ENCODE measurements at regions not wholly inside any gene's neighbourhood (a gene's known extent, or its start where the extent isn't known, plus 50 kb on each side); places are given as distances from the start of the nearest gene placed in this dataset.

GRCh38 chr14:51547701-51548100, 104.0 kb upstream of the FRMD6 start:
- Mint-ChIP-seq H3K9me3 (no peaks in the 10 kb centered on the region), H3K4me3 (no peak overlapping the region), H3K36me3 (ENCODE audit: low read depth) (no peaks in the 10 kb centered on the region), H3K27me3 (peaks cover 17% of the 10 kb centered on the region), H3K27ac (no peak overlapping the region), H3K4me1 (no peaks in the 10 kb centered on the region)
- ChIA-PET POLR2A (no interaction called here), CTCF (no interaction called here)
- DNase-seq: no peak

DNA sequence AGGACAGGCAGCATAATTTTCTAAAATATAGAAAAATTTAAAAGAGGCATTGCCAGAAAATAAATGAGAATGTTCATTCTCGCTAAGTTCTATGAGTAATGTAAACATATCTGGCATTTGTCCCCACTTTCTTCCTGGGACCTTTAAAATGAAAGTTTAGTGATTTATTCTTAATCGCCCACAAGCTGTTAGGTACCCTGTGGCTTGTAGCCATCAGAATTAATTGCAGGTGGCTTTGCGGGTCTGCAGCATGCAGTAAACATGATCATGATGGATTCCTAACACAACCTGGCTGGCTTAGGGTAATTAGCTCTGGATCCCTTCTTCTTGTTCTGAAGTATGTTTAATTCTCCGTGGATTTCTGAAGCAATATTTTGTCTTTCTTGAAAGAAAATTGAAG, 103.5 kb upstream of the FRMD6 start:
- Mint-ChIP-seq H3K27ac (no peak overlapping the region), H3K4me1 (no peaks in the 10 kb centered on the region), H3K4me3 (no peak overlapping the region), H3K9me3 (no peaks in the 10 kb centered on the region), H3K36me3 (ENCODE audit: low read depth) (no peaks in the 10 kb centered on the region), H3K27me3 (peaks cover 19% of the 10 kb centered on the region)
- POLR2A ChIA-PET: no interaction called here
- DNase-seq: no peak
- CTCF ChIA-PET: no interaction called here

DNA sequence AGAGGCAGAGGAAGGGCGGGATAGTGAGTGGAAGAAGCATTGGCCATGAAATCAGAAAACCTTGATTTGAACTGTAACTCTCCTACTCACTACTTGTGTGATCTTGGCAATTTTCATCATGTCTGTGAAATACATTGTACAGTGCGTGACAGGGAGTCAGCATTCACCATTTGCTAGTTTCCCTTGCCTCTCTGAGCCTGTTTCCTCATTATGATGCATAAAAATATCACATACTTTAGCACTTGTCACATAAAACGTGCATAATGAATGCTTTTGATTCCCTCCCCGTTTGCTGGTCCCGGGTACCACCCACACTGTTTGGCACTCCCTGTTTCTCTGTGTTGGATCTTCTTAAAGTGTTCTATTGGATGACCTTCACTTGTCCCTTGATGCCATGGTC, 101.1 kb upstream of the FRMD6 start:
- Mint-ChIP-seq H3K4me3 (no peak overlapping the region), H3K27ac (no peak overlapping the region), H3K36me3 (ENCODE audit: low read depth) (no peaks in the 10 kb centered on the region), H3K4me1 (no peaks in the 10 kb centered on the region), H3K9me3 (no peaks in the 10 kb centered on the region), H3K27me3 (peaks cover 9% of the 10 kb centered on the region)
- CTCF ChIA-PET: interaction anchor here (0.6 kb wide), 1 partner anchor 1667 kb away, joined by 3 read pairs; no protein-coding TSS in a partner anchor
- POLR2A ChIA-PET: no interaction called here
- no peak for DNase-seq

DNA sequence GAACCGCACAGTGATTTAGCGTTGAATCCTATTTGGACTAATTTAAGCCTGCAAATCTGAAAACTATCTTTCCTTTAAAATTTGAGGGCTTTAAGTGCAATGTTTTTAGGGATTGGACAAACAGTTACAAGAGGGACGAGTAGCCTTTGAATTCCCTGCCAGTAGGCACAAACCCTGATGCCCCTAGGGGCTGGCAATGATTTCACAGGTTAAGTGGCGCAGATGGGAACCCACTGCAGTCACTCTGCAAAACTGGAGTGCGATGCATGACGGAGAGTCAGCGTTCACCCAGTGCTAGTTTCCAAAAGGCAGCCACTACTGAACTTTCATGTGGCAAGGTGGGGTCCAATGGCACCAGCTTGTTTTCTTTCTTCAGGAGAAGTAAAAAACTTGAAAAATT, 99.4 kb upstream of the FRMD6 start:
- CTCF ChIA-PET: no interaction called here
- POLR2A ChIA-PET: no interaction called here
- Mint-ChIP-seq H3K27ac (no peak overlapping the region), H3K36me3 (ENCODE audit: low read depth) (no peaks in the 10 kb centered on the region), H3K4me1 (no peaks in the 10 kb centered on the region), H3K4me3 (no peak overlapping the region), H3K9me3 (no peaks in the 10 kb centered on the region), H3K27me3 (peaks cover 10% of the 10 kb centered on the region)
- no peak for DNase-seq

DNA sequence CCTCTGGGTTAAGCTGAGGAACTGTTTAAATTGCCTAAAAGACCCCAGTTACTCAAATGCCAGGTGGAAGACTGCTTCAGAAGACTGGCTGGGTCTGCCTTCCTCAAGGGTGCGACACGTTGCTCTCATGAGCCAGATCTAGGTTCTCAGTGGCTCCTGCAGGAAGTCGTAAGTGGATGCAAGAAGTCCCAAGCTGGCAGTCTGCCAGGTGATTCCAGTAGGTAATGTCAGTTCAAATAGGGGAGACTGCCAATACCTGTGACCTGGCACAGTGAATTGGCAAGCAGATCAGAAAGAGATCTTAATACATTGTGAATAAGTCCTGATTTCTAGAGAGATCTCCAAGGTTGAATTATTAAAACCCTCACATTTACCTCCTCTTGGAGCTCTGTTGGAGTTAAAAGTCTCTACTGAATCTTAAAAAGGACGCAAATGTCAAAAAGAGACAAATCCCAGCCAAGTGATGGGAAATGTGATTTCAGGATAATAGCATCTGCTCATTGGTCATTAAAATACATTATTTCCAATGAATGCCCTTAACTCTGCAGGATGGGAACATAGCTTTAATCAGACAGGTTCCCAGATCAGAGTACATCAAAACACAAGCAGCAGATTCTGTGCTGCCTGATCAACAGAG, 98.8 kb upstream of the FRMD6 start:
- no peak for DNase-seq
- ChIA-PET POLR2A (no interaction called here), CTCF (interaction anchor here (0.7 kb wide), 1 partner anchor 53 kb away, joined by 3 read pairs; no protein-coding TSS in a partner anchor)
- peaks cover 8% of the 10 kb centered on the region for H3K27me3 Mint-ChIP-seq
- H3K4me3 Mint-ChIP-seq: no peak overlapping the region
- H3K36me3 Mint-ChIP-seq (ENCODE audit: low read depth): no peaks in the 10 kb centered on the region
- H3K27ac Mint-ChIP-seq: no peak overlapping the region
- H3K9me3 Mint-ChIP-seq: no peaks in the 10 kb centered on the region
- H3K4me1 Mint-ChIP-seq: no peaks in the 10 kb centered on the region

GRCh38 chr14:51554339-51554920, 97.3 kb upstream of the FRMD6 start:
- CTCF ChIA-PET: no interaction called here
- Mint-ChIP-seq H3K27me3 (peaks cover 8% of the 10 kb centered on the region), H3K36me3 (ENCODE audit: low read depth) (no peaks in the 10 kb centered on the region), H3K4me3 (no peak overlapping the region), H3K27ac (no peak overlapping the region), H3K9me3 (no peaks in the 10 kb centered on the region), H3K4me1 (no peaks in the 10 kb centered on the region)
- DNase-seq: no peak
- POLR2A ChIA-PET: no interaction called here

GRCh38 chr14:51554953-51555352, 96.8 kb upstream of the FRMD6 start:
- no peak overlapping the region for H3K27ac Mint-ChIP-seq
- no peaks in the 10 kb centered on the region for H3K9me3 Mint-ChIP-seq
- DNase-seq: no peak
- H3K4me1 Mint-ChIP-seq: no peaks in the 10 kb centered on the region
- H3K27me3 Mint-ChIP-seq: peaks cover 8% of the 10 kb centered on the region
- POLR2A ChIA-PET: no interaction called here
- H3K4me3 Mint-ChIP-seq: no peak overlapping the region
- CTCF ChIA-PET: no interaction called here
- H3K36me3 Mint-ChIP-seq (ENCODE audit: low read depth): no peaks in the 10 kb centered on the region

DNA sequence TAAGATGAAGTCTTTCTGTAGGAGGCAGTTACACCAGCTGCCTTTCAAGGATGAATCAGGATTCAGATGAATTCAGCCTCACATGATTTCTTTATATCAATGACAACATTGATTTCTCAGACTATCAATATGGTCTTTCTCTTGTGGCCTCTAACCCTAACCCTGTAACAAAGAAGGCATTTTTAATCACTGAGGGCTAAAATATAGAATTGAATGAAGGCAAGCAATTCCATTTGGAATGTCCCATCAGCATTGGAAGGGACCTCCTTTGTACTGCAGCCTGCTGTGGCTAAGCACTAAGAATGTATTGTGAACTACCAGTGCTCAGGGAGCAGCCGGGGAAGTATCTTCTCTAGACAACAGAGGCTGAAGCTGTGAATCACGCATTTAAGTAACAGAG, 90.6 kb upstream of the FRMD6 start:
- Mint-ChIP-seq H3K27ac (no peak overlapping the region), H3K27me3 (peaks cover 6% of the 10 kb centered on the region), H3K4me3 (no peak overlapping the region), H3K9me3 (no peaks in the 10 kb centered on the region), H3K4me1 (peaks cover 5% of the 10 kb centered on the region), H3K36me3 (ENCODE audit: low read depth) (no peaks in the 10 kb centered on the region)
- ChIA-PET CTCF (no interaction called here), POLR2A (no interaction called here)
- no peak for DNase-seq

DNA sequence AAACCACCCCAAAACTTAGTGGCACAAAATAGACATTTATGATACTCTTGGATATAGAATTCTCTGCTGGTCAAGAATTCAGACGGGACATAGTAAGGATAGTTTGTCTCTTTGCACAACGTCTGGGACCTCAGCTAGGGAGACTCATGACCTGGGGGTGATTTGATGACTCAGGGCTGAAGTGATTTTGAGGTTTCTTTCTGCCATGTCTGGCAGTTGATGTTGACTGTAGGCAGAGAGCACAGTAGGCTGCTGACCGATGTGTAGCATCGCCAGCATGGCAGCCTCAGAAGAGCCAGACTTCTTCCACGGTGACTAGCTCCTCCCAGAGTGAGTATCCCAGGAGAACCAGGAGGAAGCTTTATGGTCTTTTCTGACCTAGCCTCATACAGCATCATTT, 88.9 kb upstream of the FRMD6 start:
- ChIA-PET POLR2A (no interaction called here), CTCF (interaction anchor here (0.5 kb wide), 1 partner anchor 263 kb away, joined by 3 read pairs; no protein-coding TSS in a partner anchor)
- Mint-ChIP-seq H3K4me3 (no peak overlapping the region), H3K4me1 (peaks cover 18% of the 10 kb centered on the region), H3K27ac (no peak overlapping the region), H3K9me3 (no peaks in the 10 kb centered on the region), H3K27me3 (no peaks in the 10 kb centered on the region), H3K36me3 (ENCODE audit: low read depth) (no peaks in the 10 kb centered on the region)
- no peak for DNase-seq

- Mint-ChIP-seq H3K27me3 (no peaks in the 10 kb centered on the region), H3K9me3 (no peaks in the 10 kb centered on the region), H3K4me1 (peaks cover 18% of the 10 kb centered on the region), H3K36me3 (ENCODE audit: low read depth) (no peaks in the 10 kb centered on the region), H3K27ac (no peak overlapping the region), H3K4me3 (no peak overlapping the region)
- POLR2A ChIA-PET: no interaction called here
- CTCF ChIA-PET: no interaction called here
- DNase-seq: no peak
Observed at GRCh38 chr14:51563560-51563959, 88.2 kb upstream of the FRMD6 start.

DNA sequence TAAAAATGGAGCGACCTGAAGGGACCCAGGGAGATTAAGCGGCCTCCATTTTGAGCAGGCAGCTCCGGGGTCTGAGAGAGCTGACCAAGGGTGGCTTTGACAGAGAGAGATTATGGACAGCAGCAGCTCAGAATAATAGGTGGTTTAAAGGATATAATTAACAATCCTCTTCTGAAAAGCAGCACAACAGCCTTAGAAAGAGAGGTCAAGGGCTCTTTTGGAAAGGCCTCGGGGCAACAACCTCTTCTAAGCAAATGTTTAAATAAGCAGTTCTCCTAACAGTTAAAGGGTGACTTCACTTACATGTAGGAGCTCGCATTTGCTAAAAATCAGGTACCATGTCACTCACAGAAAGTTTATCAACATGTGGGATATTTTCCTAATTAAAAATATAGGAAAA, 87.2 kb upstream of the FRMD6 start:
- Mint-ChIP-seq H3K36me3 (ENCODE audit: low read depth) (no peaks in the 10 kb centered on the region), H3K27me3 (no peaks in the 10 kb centered on the region), H3K9me3 (no peaks in the 10 kb centered on the region), H3K4me1 (peaks cover 18% of the 10 kb centered on the region), H3K4me3 (no peak overlapping the region), H3K27ac (no peak overlapping the region)
- CTCF ChIA-PET: no interaction called here
- POLR2A ChIA-PET: no interaction called here
- no peak for DNase-seq

DNA sequence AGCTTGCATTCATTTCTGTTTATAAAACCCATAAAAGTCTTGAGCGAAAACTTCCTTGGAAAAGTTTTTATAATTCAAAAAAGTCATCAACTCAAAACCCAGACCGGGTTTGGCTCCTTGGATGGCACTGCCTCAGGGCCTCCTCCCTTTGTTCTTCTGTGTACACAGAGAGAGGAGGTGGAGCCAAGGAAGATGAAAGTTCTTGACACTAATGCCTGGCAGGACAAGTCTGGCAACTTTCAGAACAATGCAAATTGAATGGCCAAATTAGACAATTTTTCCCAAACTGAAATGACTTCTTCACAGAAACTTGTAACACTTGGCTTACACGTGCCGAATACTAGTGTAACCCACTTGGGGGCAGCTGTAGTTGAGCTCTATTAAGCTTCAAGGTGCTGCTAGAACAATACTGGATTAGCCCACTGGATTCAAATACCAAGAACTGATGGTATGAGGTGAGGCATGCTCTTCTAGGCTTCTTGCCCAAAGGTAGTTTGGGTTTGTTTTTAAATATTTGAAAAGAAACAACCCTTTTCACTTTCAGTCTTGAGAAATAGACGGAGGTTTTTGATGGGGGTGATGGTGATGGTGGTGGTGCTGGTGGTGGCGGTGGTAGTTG, 86.6 kb upstream of the FRMD6 start:
- H3K36me3 Mint-ChIP-seq (ENCODE audit: low read depth): no peaks in the 10 kb centered on the region
- H3K27me3 Mint-ChIP-seq: no peaks in the 10 kb centered on the region
- CTCF ChIA-PET: no interaction called here
- POLR2A ChIA-PET: no interaction called here
- H3K4me1 Mint-ChIP-seq: peaks cover 18% of the 10 kb centered on the region
- DNase-seq: no peak
- no peak overlapping the region for H3K4me3 Mint-ChIP-seq
- H3K9me3 Mint-ChIP-seq: no peaks in the 10 kb centered on the region
- no peak overlapping the region for H3K27ac Mint-ChIP-seq

DNA sequence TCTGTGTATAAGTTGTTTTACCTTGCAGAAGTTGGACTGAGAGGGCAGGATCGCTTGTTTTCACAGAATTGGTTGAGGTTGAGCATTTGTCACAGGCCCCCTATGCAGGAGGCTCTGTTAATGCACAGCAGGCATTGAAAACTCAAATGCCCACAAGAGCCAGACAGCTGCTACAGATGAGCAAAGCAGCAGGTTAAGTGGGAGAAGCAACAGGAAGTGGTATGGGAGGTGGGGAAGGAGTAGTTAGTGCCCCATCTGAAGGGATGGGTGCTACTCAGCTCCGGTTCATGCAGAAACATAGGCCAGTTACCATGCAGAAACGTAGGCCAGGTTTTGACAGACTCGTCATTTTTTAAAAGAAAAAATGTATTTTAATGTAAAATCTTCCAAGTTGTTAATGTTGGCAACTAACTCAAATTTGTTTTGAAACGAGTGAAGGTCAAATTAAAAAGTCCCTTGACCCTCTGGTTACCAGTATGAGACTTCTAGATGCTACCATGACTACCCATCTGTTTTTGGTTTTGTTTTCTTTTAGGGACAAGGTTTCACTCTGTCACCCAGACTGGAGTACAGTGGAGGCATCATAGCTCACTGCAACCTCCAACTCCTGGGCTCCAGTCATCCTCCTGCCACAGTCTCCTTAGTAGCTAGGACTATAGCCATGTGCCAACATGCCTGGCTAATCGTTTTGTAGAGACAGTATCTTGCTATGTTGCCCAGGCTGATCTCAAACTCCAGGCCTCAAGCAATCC, 84.7 kb upstream of the FRMD6 start:
- H3K4me1 Mint-ChIP-seq: peaks cover 18% of the 10 kb centered on the region
- peak; percentile 25 for DNase-seq
- no peaks in the 10 kb centered on the region for H3K27me3 Mint-ChIP-seq
- H3K9me3 Mint-ChIP-seq: no peaks in the 10 kb centered on the region
- CTCF ChIA-PET: no interaction called here
- peak overlapping the region; percentile 15 for H3K27ac Mint-ChIP-seq
- POLR2A ChIA-PET: no interaction called here
- H3K4me3 Mint-ChIP-seq: no peak overlapping the region
- H3K36me3 Mint-ChIP-seq (ENCODE audit: low read depth): no peaks in the 10 kb centered on the region

All from activated CD4-positive, alpha-beta T cell treated with anti-CD3 and anti-CD28 coated beads, Interleukin-2, amount 10 ng/mL, durations not matched to agents 7 days and 5 days (primary cell).